ENCODE measurements at regions not wholly inside any gene's neighbourhood (a gene's known extent, or its start where the extent isn't known, plus 50 kb on each side); places are given as distances from the start of the nearest gene placed in this dataset.

DNA sequence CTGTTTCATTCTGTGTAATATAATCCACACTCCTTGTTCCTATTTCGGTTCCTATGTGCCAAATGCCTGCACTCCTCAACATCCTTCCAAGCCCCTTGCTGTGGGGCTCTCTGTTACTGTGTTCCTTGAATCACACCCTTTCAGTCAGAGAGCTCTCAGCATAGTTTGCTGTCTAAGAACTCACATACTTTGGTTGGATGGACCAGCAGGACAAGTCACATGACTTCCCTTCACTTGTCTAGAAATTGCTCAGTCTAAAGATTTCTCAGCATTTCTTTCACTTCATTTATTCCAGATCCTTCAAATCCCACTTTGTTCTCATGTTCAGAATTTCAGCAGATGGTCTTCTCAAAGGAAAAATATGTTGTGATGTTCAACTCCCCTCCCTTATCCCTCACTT, 203.5 kb upstream of the PFN2 start:
- no peak for TF ChIP-seq POLR2AphosphoS5 (IDR thresholded peaks at IDR 0.05)
- TF ChIP-seq, protein P1, sequence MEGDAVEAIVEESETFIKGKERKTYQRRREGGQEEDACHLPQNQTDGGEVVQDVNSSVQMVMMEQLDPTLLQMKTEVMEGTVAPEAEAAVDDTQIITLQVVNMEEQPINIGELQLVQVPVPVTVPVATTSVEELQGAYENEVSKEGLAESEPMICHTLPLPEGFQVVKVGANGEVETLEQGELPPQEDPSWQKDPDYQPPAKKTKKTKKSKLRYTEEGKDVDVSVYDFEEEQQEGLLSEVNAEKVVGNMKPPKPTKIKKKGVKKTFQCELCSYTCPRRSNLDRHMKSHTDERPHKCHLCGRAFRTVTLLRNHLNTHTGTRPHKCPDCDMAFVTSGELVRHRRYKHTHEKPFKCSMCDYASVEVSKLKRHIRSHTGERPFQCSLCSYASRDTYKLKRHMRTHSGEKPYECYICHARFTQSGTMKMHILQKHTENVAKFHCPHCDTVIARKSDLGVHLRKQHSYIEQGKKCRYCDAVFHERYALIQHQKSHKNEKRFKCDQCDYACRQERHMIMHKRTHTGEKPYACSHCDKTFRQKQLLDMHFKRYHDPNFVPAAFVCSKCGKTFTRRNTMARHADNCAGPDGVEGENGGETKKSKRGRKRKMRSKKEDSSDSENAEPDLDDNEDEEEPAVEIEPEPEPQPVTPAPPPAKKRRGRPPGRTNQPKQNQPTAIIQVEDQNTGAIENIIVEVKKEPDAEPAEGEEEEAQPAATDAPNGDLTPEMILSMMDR (IDR thresholded peaks at IDR 0.05): no peak

Data from gastroesophageal sphincter (tissue), 3 donors.